ENCODE measurements at regions not wholly inside any gene's neighbourhood (a gene's known extent, or its start where the extent isn't known, plus 50 kb on each side); places are given as distances from the start of the nearest gene placed in this dataset.

DNA sequence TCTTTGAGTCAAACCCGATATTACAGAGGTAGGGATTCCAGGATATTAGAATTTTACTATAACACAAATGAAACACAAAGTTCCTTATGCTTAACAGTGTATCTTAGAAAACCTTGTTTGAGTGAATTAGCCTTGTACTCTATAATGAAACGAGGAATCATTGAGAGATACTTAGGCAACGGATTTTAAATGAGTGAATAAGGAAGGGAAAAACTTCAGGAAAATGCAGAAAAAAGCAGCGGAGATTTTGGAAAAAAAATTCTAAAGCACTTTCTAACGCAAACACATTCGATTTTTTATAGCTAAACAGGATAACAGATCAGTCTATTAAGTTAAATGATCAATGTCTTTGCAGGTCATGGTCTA lies 137.3 kb downstream of the HFE start:
- peaks cover 8 to 15% (median 14%) of the 10 kb centered on the region in 3 donors for H3K4me1 Mint-ChIP-seq
- DNase-seq (no peak), ATAC-seq (replicated peaks in 1 of 4) (no peak)
- H3K27me3 ChIP-seq (replicated peaks in 1 of 2; ENCODE audit: control insufficient read depth in 2 of 2, extremely low read depth in 1 of 2, insufficient read depth in 2 of 2, low read length in 1 of 2): no peaks in the 10 kb centered on the region
- no CpG with 5 or more reads among the region's 6 CpGs for WGBS (ENCODE audit: insufficient coverage)
- H3K36me3 Mint-ChIP-seq: no peaks in the 10 kb centered on the region
- H3K27ac ChIP-seq (ENCODE audit: low read length): peak overlapping the region; percentile 95
- H3K27ac Mint-ChIP-seq: no peak overlapping the region
- H3K9me3 ChIP-seq: no peaks in the 10 kb centered on the region
- CTCF ChIA-PET: interaction anchor here in 1 of 2 donors (0.9 to 2.3 kb wide), 4 partner anchors 10 to 66 kb away, joined by 3 to 17 read pairs (median 6); a partner anchor contains a TSS
- no peaks in the 10 kb centered on the region for H3K27me3 Mint-ChIP-seq
- POLR2A ChIA-PET: interaction anchor here (0.7 to 4.2 kb wide), 11 partner anchors 8 to 327 kb away, joined by 3 to 42 read pairs (median 7); a partner anchor contains a TSS
- no peak overlapping the region for H3K4me3 Mint-ChIP-seq
- H3K4me3 ChIP-seq (ENCODE audit: control insufficient read depth in 1 of 2, extremely low read depth in 1 of 2, low read length in 1 of 2): peak overlapping the region; percentile 58 to 92
- no peaks in the 10 kb centered on the region for H3K36me3 ChIP-seq (ENCODE audit: control insufficient read depth in 2 of 2, extremely low read depth in 1 of 2, insufficient read depth in 1 of 2, low read length in 1 of 2)
- peaks cover 10 to 13% of the 10 kb centered on the region in 2 experiments for H3K4me1 ChIP-seq (ENCODE audit: control insufficient read depth in 1 of 2, extremely low read depth in 1 of 2, insufficient read depth in 2 of 2, low read length in 2 of 2)
- H3K9me3 Mint-ChIP-seq: no peaks in the 10 kb centered on the region

GRCh38 chr6:26224940-26225847 lies 138.0 kb downstream of the HFE start:
- Histone ChIP-seq H3K27me3 (replicated peaks in 1 of 2; ENCODE audit: control insufficient read depth in 2 of 2, extremely low read depth in 1 of 2, insufficient read depth in 2 of 2, low read length in 1 of 2) (no peaks in the 10 kb centered on the region), H3K4me3 (ENCODE audit: control insufficient read depth in 1 of 2, extremely low read depth in 1 of 2, low read length in 1 of 2) (peak overlapping the region; percentile 39 to 58), H3K36me3 (ENCODE audit: control insufficient read depth in 2 of 2, extremely low read depth in 1 of 2, insufficient read depth in 1 of 2, low read length in 1 of 2) (no peaks in the 10 kb centered on the region), H3K27ac (ENCODE audit: low read length) (peak overlapping the region; percentile 95), H3K4me1 (ENCODE audit: control insufficient read depth in 1 of 2, extremely low read depth in 1 of 2, insufficient read depth in 2 of 2, low read length in 2 of 2) (peaks cover 10 to 13% of the 10 kb centered on the region in 2 experiments), H3K9me3 (no peaks in the 10 kb centered on the region)
- H3K27ac Mint-ChIP-seq: no peak overlapping the region
- ATAC-seq (replicated peaks in 1 of 4) (no peak), DNase-seq (peak in 1 of 35 experiments; percentile 23)
- no peaks in the 10 kb centered on the region for H3K36me3 Mint-ChIP-seq
- no peaks in the 10 kb centered on the region for H3K27me3 Mint-ChIP-seq
- H3K9me3 Mint-ChIP-seq: no peaks in the 10 kb centered on the region
- CTCF ChIA-PET: interaction anchor here in 1 of 2 donors (0.6 kb wide), 1 partner anchor 12 kb away, joined by 4 read pairs; no protein-coding TSS in a partner anchor
- POLR2A ChIA-PET: interaction anchor here (0.5 to 4.2 kb wide), 10 partner anchors 8 to 326 kb away, joined by 3 to 42 read pairs (median 7); a partner anchor contains a TSS
- peaks cover 11 to 14% (median 11%) of the 10 kb centered on the region in 3 donors for H3K4me1 Mint-ChIP-seq
- no peak overlapping the region for H3K4me3 Mint-ChIP-seq
- 85% methylated on average over 49 of the region's 51 CpGs for WGBS (ENCODE audit: insufficient coverage)

DNA sequence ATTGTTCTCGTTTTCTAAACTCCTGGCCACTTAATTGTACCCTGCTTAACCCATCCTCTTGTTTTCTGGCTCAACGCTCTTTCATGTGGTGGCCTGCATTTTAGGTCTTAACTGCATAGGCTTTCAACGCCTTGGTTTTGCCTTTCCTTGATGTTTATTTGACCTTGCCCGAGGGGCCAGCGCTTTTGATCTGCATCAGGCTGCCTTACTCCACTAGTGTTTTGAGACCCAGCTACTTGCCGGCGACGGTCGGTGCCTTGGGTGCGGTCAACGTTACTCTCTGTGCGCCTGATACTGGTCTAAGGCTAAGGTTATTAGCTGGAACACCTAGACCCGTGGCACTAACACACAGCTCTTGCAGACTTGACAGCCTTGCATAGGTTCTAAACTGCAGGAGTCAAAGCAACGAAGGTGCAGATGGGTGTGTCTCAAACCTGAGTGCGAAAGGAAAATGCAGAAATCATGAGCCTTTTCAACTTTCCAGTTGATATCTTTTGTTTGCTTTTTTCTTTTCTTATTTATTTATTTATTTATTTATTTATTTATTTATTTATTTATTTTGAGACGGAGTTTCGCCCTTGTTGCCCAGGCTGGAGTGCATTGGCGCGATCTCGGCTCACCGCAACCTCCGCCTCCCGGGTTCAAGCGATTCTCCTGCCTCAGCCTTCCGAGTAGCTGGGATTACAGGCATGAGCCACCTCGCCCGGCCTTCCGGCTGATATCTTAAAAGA lies 138.8 kb downstream of the HFE start:
- Mint-ChIP-seq H3K27ac (no peak overlapping the region), H3K27me3 (no peaks in the 10 kb centered on the region), H3K4me3 (no peak overlapping the region), H3K4me1 (peaks cover 12 to 14% (median 14%) of the 10 kb centered on the region in 3 donors), H3K9me3 (no peaks in the 10 kb centered on the region), H3K36me3 (no peaks in the 10 kb centered on the region)
- Histone ChIP-seq H3K4me3 (ENCODE audit: control insufficient read depth in 1 of 2, extremely low read depth in 1 of 2, low read length in 1 of 2) (peak overlapping the region in 1 of 2 donors; percentile 39), H3K36me3 (ENCODE audit: control insufficient read depth in 2 of 2, extremely low read depth in 1 of 2, insufficient read depth in 1 of 2, low read length in 1 of 2) (no peaks in the 10 kb centered on the region), H3K27me3 (replicated peaks in 1 of 2; ENCODE audit: control insufficient read depth in 2 of 2, extremely low read depth in 1 of 2, insufficient read depth in 2 of 2, low read length in 1 of 2) (no peaks in the 10 kb centered on the region), H3K27ac (ENCODE audit: low read length) (no peak overlapping the region), H3K4me1 (ENCODE audit: control insufficient read depth in 1 of 2, extremely low read depth in 1 of 2, insufficient read depth in 2 of 2, low read length in 2 of 2) (peaks cover 10 to 15% of the 10 kb centered on the region in 2 experiments), H3K9me3 (no peaks in the 10 kb centered on the region)
- ChIA-PET POLR2A (interaction anchor here (0.6 to 4.2 kb wide), 5 partner anchors 8 to 248 kb away, joined by 3 to 42 read pairs (median 7); a partner anchor contains a TSS), CTCF (interaction anchor here in 1 of 2 donors (0.6 kb wide), 1 partner anchor 13 kb away, joined by 4 read pairs; no protein-coding TSS in a partner anchor)
- DNase-seq (no peak), ATAC-seq (replicated peaks in 1 of 4) (no peak)
- 97% methylated on average over 24 of the region's 28 CpGs for WGBS (ENCODE audit: insufficient coverage)

- no peak for DNase-seq
- WGBS (ENCODE audit: insufficient coverage): no CpG with 5 or more reads among the region's 3 CpGs
- Histone ChIP-seq H3K9me3 (no peaks in the 10 kb centered on the region), H3K36me3 (ENCODE audit: control insufficient read depth in 2 of 2, extremely low read depth in 1 of 2, insufficient read depth in 1 of 2, low read length in 1 of 2) (no peaks in the 10 kb centered on the region), H3K4me1 (ENCODE audit: control insufficient read depth in 1 of 2, extremely low read depth in 1 of 2, insufficient read depth in 2 of 2, low read length in 2 of 2) (peaks cover 10 to 15% of the 10 kb centered on the region in 2 experiments), H3K4me3 (ENCODE audit: control insufficient read depth in 1 of 2, extremely low read depth in 1 of 2, low read length in 1 of 2) (no peak overlapping the region), H3K27ac (ENCODE audit: low read length) (no peak overlapping the region), H3K27me3 (replicated peaks in 1 of 2; ENCODE audit: control insufficient read depth in 2 of 2, extremely low read depth in 1 of 2, insufficient read depth in 2 of 2, low read length in 1 of 2) (no peaks in the 10 kb centered on the region)
- H3K27me3 Mint-ChIP-seq: no peaks in the 10 kb centered on the region
- peaks cover 12 to 16% (median 14%) of the 10 kb centered on the region in 3 donors for H3K4me1 Mint-ChIP-seq
- H3K36me3 Mint-ChIP-seq: no peaks in the 10 kb centered on the region
- H3K4me3 Mint-ChIP-seq: no peak overlapping the region
- POLR2A ChIA-PET: interaction anchor here (0.9 to 4.2 kb wide), 5 partner anchors 8 to 163 kb away, joined by 3 to 42 read pairs (median 7); a partner anchor contains a TSS
- CTCF ChIA-PET: interaction anchor here in 1 of 2 donors (1.6 kb wide), 1 partner anchor 10 kb away, joined by 3 read pairs; a partner anchor contains a TSS
- no peak for ATAC-seq (replicated peaks in 1 of 4)
- peak overlapping the region; percentile 29 to 71 for H3K27ac Mint-ChIP-seq
- no peaks in the 10 kb centered on the region for H3K9me3 Mint-ChIP-seq
These were observed 138.4 kb upstream of the BTN3A2 start for GRCh38 chr6:26226579-26226967.

DNA sequence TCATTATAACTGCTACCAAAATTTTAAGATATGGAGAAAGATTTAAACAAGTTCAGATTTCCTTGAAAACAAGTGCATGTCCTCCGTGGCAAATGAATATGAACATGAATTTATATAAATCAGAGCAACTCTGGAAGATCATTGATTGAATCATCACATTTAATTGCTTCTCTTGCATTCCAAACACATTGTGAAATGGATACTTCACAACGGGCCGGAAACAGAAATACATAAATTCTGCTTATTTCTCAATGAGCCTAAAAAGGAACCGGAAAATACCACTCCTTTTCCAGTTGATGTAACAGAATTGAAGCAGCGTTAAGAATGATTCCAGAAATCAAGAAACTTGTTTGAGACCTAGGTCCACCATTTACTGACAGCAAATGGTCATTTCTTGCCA lies 134.6 kb upstream of the BTN3A2 start:
- WGBS (ENCODE audit: insufficient coverage): 86% methylated on average over 5 of the region's 5 CpGs
- Mint-ChIP-seq H3K36me3 (no peaks in the 10 kb centered on the region), H3K27ac (peak overlapping the region in 1 of 2 donors; percentile 25), H3K27me3 (no peaks in the 10 kb centered on the region), H3K4me1 (peaks cover 38 to 40% (median 39%) of the 10 kb centered on the region in 3 donors), H3K9me3 (no peaks in the 10 kb centered on the region), H3K4me3 (no peak overlapping the region)
- peaks cover 10 to 19% of the 10 kb centered on the region in 2 experiments for H3K4me1 ChIP-seq (ENCODE audit: control insufficient read depth in 1 of 2, extremely low read depth in 1 of 2, insufficient read depth in 2 of 2, low read length in 2 of 2)
- H3K27me3 ChIP-seq (replicated peaks in 1 of 2; ENCODE audit: control insufficient read depth in 2 of 2, extremely low read depth in 1 of 2, insufficient read depth in 2 of 2, low read length in 1 of 2): no peaks in the 10 kb centered on the region
- DNase-seq (no peak), ATAC-seq (replicated peaks in 1 of 4) (no peak)
- no peaks in the 10 kb centered on the region for H3K9me3 ChIP-seq
- no peaks in the 10 kb centered on the region for H3K36me3 ChIP-seq (ENCODE audit: control insufficient read depth in 2 of 2, extremely low read depth in 1 of 2, insufficient read depth in 1 of 2, low read length in 1 of 2)
- POLR2A ChIA-PET: interaction anchor here in 1 of 2 donors (0.9 to 1.1 kb wide), 2 partner anchors 14 to 47 kb away, joined by 3 to 4 read pairs; a partner anchor contains a TSS
- CTCF ChIA-PET: interaction anchor here in 1 of 2 donors (0.6 kb wide), 1 partner anchor 134 kb away, joined by 4 read pairs; no protein-coding TSS in a partner anchor
- H3K27ac ChIP-seq (ENCODE audit: low read length): no peak overlapping the region
- no peak overlapping the region for H3K4me3 ChIP-seq (ENCODE audit: control insufficient read depth in 1 of 2, extremely low read depth in 1 of 2, low read length in 1 of 2)
